Left kidney (tissue), 1 donor: ENCODE measurements at regions not wholly inside any gene's neighbourhood (a gene's known extent, or its start where the extent isn't known, plus 50 kb on each side); places are given as distances from the start of the nearest gene placed in this dataset.
A peak's percentile ranks its signal among the peaks of the same experiment; 100 is the strongest.
"Not testable (repeated sequence)": the region's sequence is repeated elsewhere in the genome, so short reads cannot be mapped to it uniquely, and the experiment has no call there.

Experiments
- DNase-seq: peaks from one replicate; pipeline ENCODE4 v3.0.0-alpha.2; 2013

- DNase-seq = no peak
These were observed 1407.6 kb upstream of the RAG2 start for GRCh38 chr11:38005597-38005996.

GRCh38 chr11:37999171-37999570 is 1401.1 kb upstream of the RAG2 start:
- no peak for DNase-seq

- DNase-seq = no peak
These were observed 1397.8 kb upstream of the RAG2 start for GRCh38 chr11:37995886-37996285.

GRCh38 chr11:37988031-37988430 is 1390.0 kb upstream of the RAG2 start:
- DNase-seq = no peak

- DNase-seq = no peak
These were observed 1387.0 kb upstream of the RAG2 start for GRCh38 chr11:37984991-37985390.

DNA sequence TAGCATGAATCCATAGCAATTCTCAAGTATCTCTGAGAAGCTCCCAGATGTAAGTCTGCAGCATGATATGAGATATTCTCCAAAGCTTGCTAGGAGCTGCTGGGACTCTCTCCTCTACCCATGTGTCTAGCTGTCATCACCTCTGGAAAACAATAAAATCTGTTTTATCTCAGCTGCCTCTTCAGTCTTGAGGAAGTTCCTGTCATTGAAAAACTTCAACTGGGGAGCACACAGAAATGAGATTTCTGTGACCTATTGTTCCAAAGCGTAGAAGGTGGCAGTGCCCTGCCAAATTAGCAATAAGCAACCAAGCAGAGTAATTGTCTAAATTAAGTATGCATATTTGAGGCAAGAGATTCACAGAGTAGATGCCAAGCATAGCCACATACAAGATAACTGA is 1380.6 kb upstream of the RAG2 start:
- no peak for DNase-seq

- no peak for DNase-seq
These were observed 1375.9 kb upstream of the RAG2 start for GRCh38 chr11:37973941-37974340.

DNA sequence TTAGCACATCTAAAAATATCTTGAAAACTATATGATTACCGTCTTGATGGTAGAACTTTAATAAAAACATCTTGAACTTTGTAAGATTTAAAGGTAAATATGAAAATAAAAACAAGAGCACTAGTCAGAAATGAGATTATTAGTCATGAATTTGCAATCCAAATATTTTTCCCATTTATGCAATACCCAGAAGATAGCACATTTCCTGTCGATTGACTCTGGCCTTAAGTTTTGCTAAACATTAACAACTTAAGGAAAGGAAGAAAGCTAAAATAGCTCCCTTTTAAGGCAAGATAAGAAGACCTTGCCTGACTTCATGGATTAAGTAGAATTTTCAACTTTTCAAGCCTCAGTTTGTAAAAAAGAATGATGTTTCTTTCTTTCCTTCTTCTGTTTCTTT is 1374.7 kb upstream of the RAG2 start:
- no peak for DNase-seq

- not testable (repeated sequence) for DNase-seq
These were observed 1371.3 kb upstream of the RAG2 start for GRCh38 chr11:37969336-37969735.

DNA sequence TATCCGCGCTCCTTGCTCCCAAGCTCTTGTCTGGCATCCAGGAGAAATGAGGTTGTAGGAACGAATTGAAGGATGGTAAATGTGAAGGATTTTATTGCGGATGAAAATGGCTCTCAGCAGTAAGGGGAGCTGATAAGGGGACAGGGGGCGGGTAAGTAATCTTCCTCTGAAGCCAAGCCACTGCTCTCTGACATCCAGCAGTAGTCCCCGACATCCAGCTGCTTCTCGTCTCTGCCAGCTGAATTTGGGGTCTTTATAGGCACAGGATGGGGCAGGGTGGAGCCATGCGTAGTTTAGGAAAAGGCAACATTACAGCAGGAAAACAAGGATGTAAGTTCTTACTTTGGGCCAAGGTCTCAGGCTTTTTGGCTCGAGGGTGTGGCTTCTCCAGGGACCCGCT is 1370.1 kb upstream of the RAG2 start:
- DNase-seq = no peak

GRCh38 chr11:37967635-37968034 is 1369.6 kb upstream of the RAG2 start:
- no peak for DNase-seq

GRCh38 chr11:37963440-37963839 is 1365.4 kb upstream of the RAG2 start:
- no peak for DNase-seq

- no peak for DNase-seq
These were observed 1359.7 kb upstream of the RAG2 start for GRCh38 chr11:37957717-37958116.

DNA sequence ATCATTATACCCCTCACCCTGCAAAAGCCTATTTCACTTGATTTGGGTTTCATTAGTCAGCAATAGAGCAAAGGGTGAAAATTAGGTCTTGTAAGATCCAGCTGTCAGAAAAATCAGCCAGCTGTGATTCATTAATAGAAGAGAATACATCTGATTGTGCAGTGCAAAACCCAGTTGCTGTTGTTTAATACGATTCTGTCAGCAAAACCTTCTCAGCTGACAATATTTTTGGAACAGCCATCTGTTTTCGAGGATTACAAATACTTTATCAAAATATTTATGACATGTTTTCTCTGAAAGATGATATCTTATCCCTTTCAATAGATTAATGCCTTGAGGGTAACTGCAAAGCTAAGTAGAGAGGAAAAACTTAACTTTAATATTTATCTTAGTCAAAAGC is 1354.0 kb upstream of the RAG2 start:
- DNase-seq = no peak

DNA sequence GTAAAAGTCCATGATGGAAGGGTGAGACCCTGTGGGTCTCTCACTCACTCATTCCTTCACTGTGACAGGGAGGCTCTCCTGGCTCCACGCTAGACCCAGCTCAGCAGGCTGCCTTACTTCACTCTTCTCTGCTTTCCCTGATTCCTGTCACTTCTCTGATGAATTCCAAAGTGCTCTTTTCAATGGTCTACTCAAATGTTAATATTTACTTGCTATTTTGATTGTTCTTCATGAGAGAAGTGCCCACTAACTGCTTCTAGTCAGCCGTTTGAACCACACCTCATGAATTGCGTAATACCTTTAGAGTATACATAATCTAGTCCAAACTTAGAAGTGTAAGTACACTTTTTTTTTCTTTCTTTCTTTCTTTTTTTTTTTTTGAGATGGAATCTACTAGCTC is 1350.2 kb upstream of the RAG2 start:
- no peak for DNase-seq

DNA sequence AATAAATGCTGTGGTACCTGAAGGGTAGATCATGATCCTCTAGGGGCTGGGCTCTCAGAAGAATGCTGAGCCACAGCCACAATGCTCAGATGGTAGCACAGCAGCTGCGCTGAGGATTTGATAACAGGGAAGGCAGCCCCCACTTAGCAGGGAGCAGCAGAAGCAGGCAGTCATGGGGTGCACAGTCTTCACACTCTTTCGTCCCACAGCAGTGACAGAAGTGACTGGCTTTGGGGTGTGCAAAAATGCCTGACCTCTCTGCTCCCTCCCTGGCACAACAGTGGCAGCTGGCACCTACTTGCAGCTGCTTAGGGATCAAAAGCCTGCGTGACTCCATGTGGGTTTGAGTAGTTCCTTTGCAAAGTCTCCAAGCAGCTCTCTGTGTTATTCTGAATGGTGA is 1349.8 kb upstream of the RAG2 start:
- no peak for DNase-seq

GRCh38 chr11:37946155-37946766 is 1348.2 kb upstream of the RAG2 start:
- peak; percentile 17 for DNase-seq

GRCh38 chr11:37942081-37942480 is 1344.0 kb upstream of the RAG2 start:
- DNase-seq = no peak

GRCh38 chr11:37929100-37929653 is 1331.1 kb upstream of the RAG2 start:
- DNase-seq = no peak

DNA sequence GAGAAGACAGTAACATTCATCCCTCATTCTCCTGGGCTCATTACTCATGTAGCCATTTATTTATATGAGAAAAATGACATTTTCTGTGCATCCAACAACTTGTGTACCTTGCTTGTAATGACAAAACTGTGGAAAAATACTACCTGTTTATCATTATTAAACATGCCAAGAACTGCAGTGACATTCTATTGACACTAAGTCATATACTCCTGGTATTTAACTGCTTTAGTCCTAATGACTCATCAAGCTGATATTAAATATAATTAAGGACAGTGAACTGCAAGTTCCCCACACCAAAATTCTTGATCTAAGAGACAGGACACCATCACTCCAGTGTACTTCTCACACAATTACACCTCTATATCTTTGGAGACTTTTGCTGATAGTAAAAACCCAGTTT is 1328.7 kb upstream of the RAG2 start:
- no peak for DNase-seq

DNA sequence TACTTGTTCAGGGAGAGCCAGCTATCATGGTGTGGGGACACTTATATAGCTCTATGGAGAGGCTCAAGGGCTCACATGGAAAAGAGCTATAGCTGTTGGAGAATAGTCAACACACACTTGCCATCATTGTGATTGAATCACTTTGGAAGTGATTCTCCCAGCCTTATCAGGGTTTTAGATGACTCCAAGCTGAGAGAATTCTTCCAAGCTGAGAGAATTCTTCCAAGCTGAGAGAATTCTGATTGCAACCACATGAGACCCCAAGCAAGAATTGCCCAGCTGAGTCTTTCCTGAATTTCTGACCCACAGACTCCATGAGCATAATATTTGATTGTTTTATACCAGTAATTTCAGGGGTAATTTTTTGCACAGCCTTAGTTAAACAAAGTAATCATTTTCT is 1318.3 kb upstream of the RAG2 start:
- no peak for DNase-seq

- no peak for DNase-seq
These were observed 1316.8 kb upstream of the RAG2 start for GRCh38 chr11:37914859-37915258.

DNA sequence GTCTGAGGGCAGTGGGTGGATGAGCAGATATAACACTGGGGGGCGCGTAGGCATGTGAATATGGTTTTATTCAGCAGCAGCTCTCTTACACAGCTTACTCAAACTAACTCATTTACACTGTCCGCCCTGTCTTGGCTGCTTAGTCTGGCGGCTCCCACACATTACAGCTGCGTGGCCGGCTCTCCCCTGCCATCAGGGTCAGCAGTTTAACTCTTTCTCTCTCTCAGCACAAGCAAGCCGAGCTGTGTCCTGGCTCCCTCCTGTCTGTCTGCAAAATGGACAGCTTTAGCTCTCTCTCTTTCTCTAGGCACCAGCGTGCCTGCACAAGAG is 1310.1 kb upstream of the RAG2 start:
- peak; percentile 14 for DNase-seq

DNA sequence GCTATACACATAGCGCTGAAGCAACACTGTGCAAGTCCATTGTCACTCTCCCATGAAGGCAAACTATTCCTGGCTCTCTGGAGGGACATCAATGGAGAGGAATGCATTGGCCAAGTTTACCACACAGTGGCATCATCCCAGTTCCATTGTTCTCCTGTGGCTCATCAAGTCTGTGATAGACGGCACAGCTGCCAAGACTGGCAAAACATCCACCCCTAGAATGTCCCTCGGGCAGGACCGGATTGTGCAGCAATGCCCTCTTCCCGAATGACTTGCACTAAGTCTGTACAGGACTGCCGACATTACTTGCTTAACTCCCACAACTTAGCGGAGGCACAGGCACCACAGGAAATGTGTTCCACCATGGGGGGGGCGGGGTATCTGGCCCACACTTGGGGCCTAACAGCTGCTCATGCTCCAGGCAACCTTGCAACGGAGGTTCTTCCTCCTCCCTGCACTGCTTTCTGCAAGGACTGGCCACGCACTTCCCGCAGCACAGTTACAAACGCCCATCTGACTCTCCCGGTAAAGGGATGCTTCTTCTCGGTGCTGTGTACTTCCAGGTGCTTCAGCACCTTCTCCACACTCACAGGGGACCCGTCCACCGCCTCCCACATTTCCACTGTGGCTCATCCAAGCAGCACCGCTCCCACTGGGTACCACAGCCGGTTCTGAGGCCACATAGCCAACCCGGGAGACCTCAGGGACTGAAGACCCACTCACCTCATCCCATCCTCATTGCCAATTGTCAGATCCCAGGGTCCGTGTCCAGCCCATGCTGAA is 1309.6 kb upstream of the RAG2 start:
- no peak for DNase-seq
